ENCODE measurements at regions not wholly inside any gene's neighbourhood (a gene's known extent, or its start where the extent isn't known, plus 50 kb on each side); places are given as distances from the start of the nearest gene placed in this dataset.

DNA sequence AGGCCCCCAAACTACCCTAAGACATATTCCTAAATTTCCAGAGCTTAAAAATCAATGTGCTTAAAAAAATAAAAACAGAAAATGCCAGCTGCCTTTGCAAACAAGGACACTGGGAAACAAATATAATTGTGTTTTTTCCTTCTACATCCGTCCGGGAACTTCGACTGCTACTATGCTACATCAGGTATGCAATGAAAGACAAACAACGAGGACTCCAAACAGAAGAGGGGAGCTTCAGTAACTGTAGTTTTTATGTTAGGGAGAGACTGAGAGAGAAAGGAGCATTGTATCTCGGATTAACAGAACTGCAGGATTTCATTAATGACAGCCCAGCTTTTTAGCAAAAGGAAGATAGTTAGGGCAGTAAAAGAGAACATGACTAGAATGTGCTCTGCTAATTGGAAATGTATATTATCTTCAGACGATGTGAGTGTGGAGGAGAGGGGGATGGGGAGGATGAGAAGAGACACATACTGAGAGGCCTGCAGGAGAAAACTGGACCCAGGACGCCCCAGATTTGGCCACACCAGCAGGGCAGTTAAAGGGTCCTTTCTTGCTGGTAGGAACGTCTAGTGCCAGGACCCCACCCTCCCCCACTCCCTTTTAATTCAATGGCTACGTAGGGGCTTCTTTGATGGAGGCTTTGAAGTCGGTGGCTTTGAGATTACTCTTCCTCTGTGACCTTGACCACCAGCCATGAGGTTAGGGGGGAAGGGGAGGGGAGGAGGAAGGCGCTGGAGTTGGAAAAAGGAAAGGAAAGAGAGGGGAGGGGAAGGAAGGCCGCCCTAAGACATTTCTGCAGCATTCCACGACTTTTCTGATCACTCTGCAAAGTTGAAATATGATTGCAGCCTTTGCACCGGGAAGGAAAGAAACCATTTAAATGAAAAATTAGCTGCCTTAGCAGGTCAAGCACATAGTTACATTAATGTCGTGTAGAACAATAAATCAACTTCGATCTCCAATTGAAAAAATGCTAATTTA, 187.1 kb downstream of the BLID start:
- Histone ChIP-seq H3K9ac (ENCODE audit: insufficient read depth, low read depth, low read length) (peak overlapping the region; percentile 63), H3K9me3 (ENCODE audit: low read length) (no peaks in the 10 kb centered on the region), H3K27ac (ENCODE audit: extremely low read length, insufficient read depth, low read length) (peak overlapping the region; percentile 90), H3K4me3 (replicated peaks in 1 of 3; ENCODE audit: insufficient read depth in 1 of 3, low read depth in 2 of 3, low read length in 3 of 3) (peak overlapping the region; percentile 9 to 58 (median 34); a peak in 3 of 6 replicates), H3K36me3 (replicated peaks in 1 of 2; ENCODE audit: control insufficient read depth in 1 of 2, insufficient read depth in 2 of 2, low read length in 2 of 2) (no peaks in the 10 kb centered on the region), H3K4me1 (ENCODE audit: insufficient read depth, low read length) (peaks cover 73% of the 10 kb centered on the region), H2AFZ (ENCODE audit: low read length) (peak overlapping the region; percentile 34), H4K20me1 (ENCODE audit: insufficient read depth, low read length) (no peaks in the 10 kb centered on the region), H3K79me2 (ENCODE audit: insufficient read depth, low read length) (no peaks in the 10 kb centered on the region), H3K4me2 (ENCODE audit: low read depth, low read length) (peak overlapping the region; percentile 87), H3K27me3 (ENCODE audit: control insufficient read depth in 1 of 2, insufficient read depth in 2 of 2, low read length in 2 of 2) (no peaks in the 10 kb centered on the region)
- FAIRE-seq (no peak), DNase-seq (ENCODE audit: low spot score) (peak; percentile 85), ATAC-seq (peak; percentile 50)
- intact Hi-C loops (cut with micrococcal nuclease; ENCODE audit: unreplicated experiment) = no loop called here
- ChIA-PET CTCF (ENCODE audit: low intra/inter-chr PET ratio, low total read pairs) (no interaction called here), POLR2A (interaction anchor here (0.6 kb wide), 1 partner anchor 1150 kb away, joined by 3 read pairs; no protein-coding TSS in a partner anchor)
- no TSS peak for BruUV-seq (replicated peaks)
- 5% methylated on average over 16 of the region's 16 CpGs for WGBS (ENCODE audit: low lambda C conversion rate)
- in situ Hi-C loops (cut with HindIII; ENCODE audit: extremely low pct_ligation_motif_present, low pct_unique_long_range_greater_than_20kb) = no loop called here
- TF ChIP-seq EP300 (IDR thresholded peaks at IDR 0.05; ENCODE audit: low read depth in 2 of 2, low read length in 2 of 2) (peak in 1 of 2 experiments; percentile 95; a peak in 3 of 4 replicates), EP300 (CRISPR knock-in tag; IDR thresholded peaks at IDR 0.05; ENCODE audit: borderline replicate concordance) (peak; percentile 88; the same call in 1 of the 2 replicates), ZNF788 (CRISPR knock-in tag; IDR thresholded peaks at IDR 0.05; ENCODE audit: borderline replicate concordance) (no peak), ASH2L (IDR thresholded peaks at IDR 0.05; ENCODE audit: insufficient read length, low read depth, low read length) (peak; percentile 71), ZNF530 (CRISPR knock-in tag; IDR thresholded peaks at IDR 0.05; ENCODE audit: low read depth) (no peak), NR2F6 (IDR thresholded peaks at IDR 0.05) (peak; percentile 78), NR2F6 (CRISPR knock-in tag; IDR thresholded peaks at IDR 0.05) (peak; percentile 70), POGZ (CRISPR knock-in tag; IDR thresholded peaks at IDR 0.05) (peak; percentile 47; the same call in 1 of the 2 replicates), MYC (CRISPR knock-in tag; IDR thresholded peaks at IDR 0.05; ENCODE audit: borderline replicate concordance) (no peak), ZNF563 (CRISPR knock-in tag; IDR thresholded peaks at IDR 0.05) (no peak), HNRNPK (IDR thresholded peaks at IDR 0.05; ENCODE audit: low read depth, low read length, poor library complexity, severe bottlenecking) (peak; percentile 60), ZNF20 (CRISPR knock-in tag; IDR thresholded peaks at IDR 0.05) (no peak), CREB1 (IDR thresholded peaks at IDR 0.05) (no peak), CREB1 (CRISPR knock-in tag; IDR thresholded peaks at IDR 0.05) (0 out of 2 replicates have a peak, but pooled peaks have one; percentile 28)
- TF ChIP-seq, protein P1, sequence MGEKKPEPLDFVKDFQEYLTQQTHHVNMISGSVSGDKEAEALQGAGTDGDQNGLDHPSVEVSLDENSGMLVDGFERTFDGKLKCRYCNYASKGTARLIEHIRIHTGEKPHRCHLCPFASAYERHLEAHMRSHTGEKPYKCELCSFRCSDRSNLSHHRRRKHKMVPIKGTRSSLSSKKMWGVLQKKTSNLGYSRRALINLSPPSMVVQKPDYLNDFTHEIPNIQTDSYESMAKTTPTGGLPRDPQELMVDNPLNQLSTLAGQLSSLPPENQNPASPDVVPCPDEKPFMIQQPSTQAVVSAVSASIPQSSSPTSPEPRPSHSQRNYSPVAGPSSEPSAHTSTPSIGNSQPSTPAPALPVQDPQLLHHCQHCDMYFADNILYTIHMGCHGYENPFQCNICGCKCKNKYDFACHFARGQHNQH (CRISPR knock-in tag; IDR thresholded peaks at IDR 0.05) = no peak
- TF ChIP-seq, protein P2, sequence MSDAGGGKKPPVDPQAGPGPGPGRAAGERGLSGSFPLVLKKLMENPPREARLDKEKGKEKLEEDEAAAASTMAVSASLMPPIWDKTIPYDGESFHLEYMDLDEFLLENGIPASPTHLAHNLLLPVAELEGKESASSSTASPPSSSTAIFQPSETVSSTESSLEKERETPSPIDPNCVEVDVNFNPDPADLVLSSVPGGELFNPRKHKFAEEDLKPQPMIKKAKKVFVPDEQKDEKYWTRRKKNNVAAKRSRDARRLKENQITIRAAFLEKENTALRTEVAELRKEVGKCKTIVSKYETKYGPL (CRISPR knock-in tag; IDR thresholded peaks at IDR 0.05) = no peak
- TF ChIP-seq, protein P3, sequence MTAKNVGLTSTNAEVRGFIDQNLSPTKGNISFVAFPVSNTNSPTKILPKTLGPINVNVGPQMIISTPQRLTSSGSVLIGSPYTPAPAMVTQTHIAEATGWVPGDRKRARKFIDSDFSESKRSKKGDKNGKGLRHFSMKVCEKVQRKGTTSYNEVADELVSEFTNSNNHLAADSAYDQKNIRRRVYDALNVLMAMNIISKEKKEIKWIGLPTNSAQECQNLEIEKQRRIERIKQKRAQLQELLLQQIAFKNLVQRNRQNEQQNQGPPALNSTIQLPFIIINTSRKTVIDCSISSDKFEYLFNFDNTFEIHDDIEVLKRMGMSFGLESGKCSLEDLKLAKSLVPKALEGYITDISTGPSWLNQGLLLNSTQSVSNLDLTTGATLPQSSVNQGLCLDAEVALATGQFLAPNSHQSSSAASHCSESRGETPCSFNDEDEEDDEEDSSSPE (CRISPR knock-in tag; IDR thresholded peaks at IDR 0.05) = 0 out of 2 replicates have a peak, but pooled peaks have one; percentile 20

Measured in HepG2 (cell line).